Gastrocnemius medialis (tissue), 4 donors: ENCODE measurements at regions not wholly inside any gene's neighbourhood (a gene's known extent, or its start where the extent isn't known, plus 50 kb on each side); places are given as distances from the start of the nearest gene placed in this dataset.

Source experiments
- POLR2A ChIP-seq, 2 donors: fragments of 450-650 bp; IDR thresholded peaks; one replicate each; pipeline ENCODE4 v1.6.1; 2017; ENCODE audit warnings: antibody characterized with exemption in 2 of 2, mild to moderate bottlenecking in 2 of 2, moderate library complexity in 2 of 2
- TF ChIP-seq, protein P1 (sequence below), 5 experiments: fragments of 450-650 bp in 3 of 5; fragments of 200-600 bp in 2 of 5; sonication (generic) in 2 of 5; IDR thresholded peaks in 4 of 5; conservative IDR thresholded peaks in 1 of 5; 1 replicate in 4 of 5; 2 replicates in 1 of 5; pipeline ENCODE4 v1.5.1; 2016 to 2019; ENCODE audit warnings: antibody characterized with exemption in 5 of 5, mild to moderate bottlenecking in 3 of 5, moderate library complexity in 3 of 5

DNA sequence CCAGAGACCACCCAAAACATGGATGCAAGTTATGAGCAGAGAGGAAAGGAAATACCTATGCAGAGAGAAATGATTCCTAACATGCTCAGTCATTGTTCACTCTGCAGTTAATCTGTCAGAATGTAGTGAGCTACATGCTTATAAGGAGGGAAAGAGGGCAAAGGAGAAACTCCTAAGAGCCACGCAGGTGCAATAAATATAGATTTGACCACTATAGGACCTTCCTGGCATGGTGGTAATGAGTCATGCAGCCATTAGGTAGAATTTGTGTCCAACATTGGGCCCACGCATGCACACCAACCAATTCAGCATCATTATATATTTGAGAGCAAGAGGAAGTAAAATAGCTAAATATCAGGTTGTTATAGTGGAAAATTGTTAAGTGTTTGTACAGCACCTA lies 699.9 kb downstream of the DSC3 start:
- TF ChIP-seq POLR2A (IDR thresholded peaks at IDR 0.05), result no peak
- TF ChIP-seq, protein P1, sequence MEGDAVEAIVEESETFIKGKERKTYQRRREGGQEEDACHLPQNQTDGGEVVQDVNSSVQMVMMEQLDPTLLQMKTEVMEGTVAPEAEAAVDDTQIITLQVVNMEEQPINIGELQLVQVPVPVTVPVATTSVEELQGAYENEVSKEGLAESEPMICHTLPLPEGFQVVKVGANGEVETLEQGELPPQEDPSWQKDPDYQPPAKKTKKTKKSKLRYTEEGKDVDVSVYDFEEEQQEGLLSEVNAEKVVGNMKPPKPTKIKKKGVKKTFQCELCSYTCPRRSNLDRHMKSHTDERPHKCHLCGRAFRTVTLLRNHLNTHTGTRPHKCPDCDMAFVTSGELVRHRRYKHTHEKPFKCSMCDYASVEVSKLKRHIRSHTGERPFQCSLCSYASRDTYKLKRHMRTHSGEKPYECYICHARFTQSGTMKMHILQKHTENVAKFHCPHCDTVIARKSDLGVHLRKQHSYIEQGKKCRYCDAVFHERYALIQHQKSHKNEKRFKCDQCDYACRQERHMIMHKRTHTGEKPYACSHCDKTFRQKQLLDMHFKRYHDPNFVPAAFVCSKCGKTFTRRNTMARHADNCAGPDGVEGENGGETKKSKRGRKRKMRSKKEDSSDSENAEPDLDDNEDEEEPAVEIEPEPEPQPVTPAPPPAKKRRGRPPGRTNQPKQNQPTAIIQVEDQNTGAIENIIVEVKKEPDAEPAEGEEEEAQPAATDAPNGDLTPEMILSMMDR (IDR thresholded peaks at IDR 0.05 in 4 of 5, conservative IDR thresholded peaks at IDR 0.05 in 1 of 5), result no peak
